Endothelial cell of umbilical vein (primary cell): ENCODE measurements at regions not wholly inside any gene's neighbourhood (a gene's known extent, or its start where the extent isn't known, plus 50 kb on each side); places are given as distances from the start of the nearest gene placed in this dataset.

Experiments
- CTCF ChIP-seq, 2 donors: IDR thresholded peaks; 1 replicate in 1 of 2; 2 replicates in 1 of 2; pipeline ENCODE4 v1.5.1; 2011; ENCODE audit warnings: low read length in 2 of 2, mild to moderate bottlenecking in 2 of 2, moderate library complexity in 2 of 2, control low read depth in 1 of 2, inconsistent platforms in 1 of 2, low read depth in 1 of 2; ENCODE audit not compliant: insufficient read depth in 1 of 2; ENCODE audit errors: extremely low read depth in 1 of 2
- EZH2 ChIP-seq: IDR thresholded peaks from 2 replicates; pipeline ENCODE4 v1.6.1; 2012; ENCODE audit warnings: borderline replicate concordance, low read depth, mild to moderate bottlenecking, moderate library complexity, low read length, inconsistent platforms; ENCODE audit not compliant: severe bottlenecking
- MYC ChIP-seq: IDR thresholded peaks from one replicate; pipeline ENCODE4 v1.6.1; 2011; ENCODE audit warnings: mild to moderate bottlenecking, low read depth, low read length
- POLR2A ChIP-seq: IDR thresholded peaks from 2 replicates; pipeline ENCODE4 v1.6.1; 2012; ENCODE audit warnings: low read depth, mild to moderate bottlenecking, control low read depth, low read length
- POLR2AphosphoS5 ChIP-seq: IDR thresholded peaks from 2 replicates; pipeline ENCODE4 v1.6.1; 2012; ENCODE audit warnings: low read depth, mild to moderate bottlenecking, control low read depth, low read length, moderate library complexity; ENCODE audit not compliant: insufficient read depth

DNA sequence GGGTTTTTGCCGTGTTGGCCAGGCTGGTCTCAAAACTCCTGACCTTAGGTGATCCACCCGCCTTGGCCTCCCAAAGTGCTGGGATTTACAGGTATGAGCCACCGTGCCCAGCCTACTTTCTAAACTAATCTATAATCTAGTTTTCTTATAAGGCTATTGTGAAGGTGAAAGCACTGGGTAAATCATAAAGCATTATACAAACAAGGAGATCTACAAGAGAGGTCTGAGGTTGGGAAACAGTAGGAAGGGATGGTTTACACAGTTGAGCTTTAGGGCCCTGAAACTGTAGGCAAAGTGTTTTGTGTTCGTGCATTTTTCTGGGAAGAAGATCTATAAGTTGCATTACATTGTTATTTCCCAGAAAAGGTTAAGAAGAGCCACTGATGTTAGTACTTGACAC is 84.9 kb upstream of the MED13 start:
- TF ChIP-seq EZH2 (no peak), MYC (no peak), POLR2A (no peak), CTCF (IDR thresholded peaks at IDR 0.05; ENCODE audit: extremely low read depth in 1 of 2, insufficient read depth in 1 of 2, low read depth in 1 of 2, low read length in 2 of 2) (no peak), POLR2AphosphoS5 (no peak)
